GM20000 (cell line): ENCODE measurements at regions not wholly inside any gene's neighbourhood (a gene's known extent, or its start where the extent isn't known, plus 50 kb on each side); places are given as distances from the start of the nearest gene placed in this dataset.
"Not testable (repeated sequence)": the region's sequence is repeated elsewhere in the genome, so short reads cannot be mapped to it uniquely, and the experiment has no call there.

Experiments used
- DNase-seq: peaks from one replicate; pipeline ENCODE4 v3.0.0; 2012; ENCODE audit warnings: low spot score
- CTCF ChIP-seq: IDR thresholded peaks from 2 replicates; pipeline ENCODE4 v1.5.1; 2012; ENCODE audit warnings: mild to moderate bottlenecking, control low read depth; ENCODE audit errors: extremely low read depth, missing control alignments

GRCh38 chr10:33862536-33863105 lies 528.2 kb upstream of the NRP1 start:
- no peak for DNase-seq
- no peak for TF ChIP-seq CTCF

GRCh38 chr10:33861833-33862232 lies 527.4 kb upstream of the NRP1 start:
- DNase-seq, result no peak
- no peak for TF ChIP-seq CTCF

GRCh38 chr10:33861016-33861704 lies 526.7 kb upstream of the NRP1 start:
- no peak for DNase-seq
- TF ChIP-seq CTCF, result no peak

- TF ChIP-seq CTCF, result no peak
- no peak for DNase-seq
Measured at GRCh38 chr10:33860552-33860951, 526.1 kb upstream of the NRP1 start.

- DNase-seq, result no peak
- TF ChIP-seq CTCF, result no peak
Measured at GRCh38 chr10:33859319-33860022, 525.0 kb upstream of the NRP1 start.

GRCh38 chr10:33858326-33858725 lies 523.9 kb upstream of the NRP1 start:
- TF ChIP-seq CTCF, result no peak
- DNase-seq, result no peak

- DNase-seq, result not testable (repeated sequence)
Measured at GRCh38 chr10:33853221-33853620, 518.8 kb upstream of the NRP1 start.
